Mesenchymal stem cell (in vitro differentiated cells and primary cell): ENCODE measurements at regions not wholly inside any gene's neighbourhood (a gene's known extent, or its start where the extent isn't known, plus 50 kb on each side); places are given as distances from the start of the nearest gene placed in this dataset.

Experiments used
- DNase-seq: peaks from one replicate; pipeline ENCODE4 v3.0.0-alpha.2; 2013
- H2AFZ ChIP-seq: one replicate; pipeline ENCODE4 v1.6.1; 2013; ENCODE audit warnings: low read depth, mild to moderate bottlenecking, control low read depth, inconsistent platforms, low read length, moderate library complexity
- H2AK5ac ChIP-seq: 2 replicates; pipeline ENCODE4 v1.6.1; 2013; ENCODE audit warnings: low read length, moderate library complexity, mild to moderate bottlenecking, inconsistent platforms; ENCODE audit not compliant: severe bottlenecking
- H2BK120ac ChIP-seq: one replicate; pipeline ENCODE4 v1.6.1; 2013; ENCODE audit warnings: low read depth, mild to moderate bottlenecking, inconsistent platforms, low read length, moderate library complexity
- H2BK12ac ChIP-seq, 2 experiments: one replicate each; pipeline ENCODE4 v1.6.1; 2013; ENCODE audit warnings: inconsistent platforms in 2 of 2, low read length in 2 of 2, mild to moderate bottlenecking in 2 of 2, moderate library complexity in 2 of 2, control low read depth in 1 of 2
- H2BK15ac ChIP-seq: one replicate; pipeline ENCODE4 v1.6.1; 2013; ENCODE audit warnings: mild to moderate bottlenecking, low read depth, inconsistent platforms; ENCODE audit not compliant: poor library complexity, severe bottlenecking
- H2BK5ac ChIP-seq: 2 replicates; pipeline ENCODE4 v1.6.1; 2013; ENCODE audit warnings: low read depth, mild to moderate bottlenecking, low read length, control low read depth, inconsistent platforms; ENCODE audit not compliant: poor library complexity, severe bottlenecking
- H3K14ac ChIP-seq, 2 experiments: one replicate each; pipeline ENCODE4 v1.6.1; 2013; ENCODE audit warnings: inconsistent platforms in 2 of 2, low read length in 2 of 2, control low read depth in 1 of 2, mild to moderate bottlenecking in 1 of 2, moderate library complexity in 1 of 2
- H3K18ac ChIP-seq, 2 experiments: one replicate each; pipeline ENCODE4 v1.6.1; 2013; ENCODE audit warnings: inconsistent platforms in 2 of 2, low read length in 2 of 2, control low read depth in 1 of 2, low read depth in 1 of 2, mild to moderate bottlenecking in 1 of 2
- H3K23ac ChIP-seq, 2 experiments: one replicate each; pipeline ENCODE4 v1.6.1; 2013; ENCODE audit warnings: inconsistent platforms in 2 of 2, low read length in 2 of 2, mild to moderate bottlenecking in 2 of 2, moderate library complexity in 2 of 2, control low read depth in 1 of 2
- H3K27ac ChIP-seq: 2 replicates; pipeline ENCODE4 v1.5.1; 2013; ENCODE audit warnings: mild to moderate bottlenecking, moderate library complexity, low read length, control low read depth, inconsistent platforms; ENCODE audit not compliant: poor library complexity, severe bottlenecking
- H3K27me3 ChIP-seq, 2 experiments: 2 replicates each; pipeline versions ENCODE4 v1.6.1 to v1.7.0; 2013; ENCODE audit warnings: low read length in 2 of 2, mild to moderate bottlenecking in 2 of 2, moderate library complexity in 2 of 2, control low read depth in 1 of 2, inconsistent platforms in 1 of 2; ENCODE audit not compliant: control insufficient read depth in 1 of 2, insufficient read depth in 1 of 2
- H3K36me3 ChIP-seq, 2 experiments: 2 replicates each; pipeline versions ENCODE4 v1.6.1 to v1.7.0; 2013; ENCODE audit warnings: low read length in 2 of 2, control low read depth in 1 of 2, inconsistent platforms in 1 of 2, low read depth in 1 of 2, mild to moderate bottlenecking in 1 of 2; ENCODE audit not compliant: insufficient read depth in 2 of 2, control insufficient read depth in 1 of 2
- H3K4ac ChIP-seq, 2 experiments: one replicate each; pipeline ENCODE4 v1.6.1; 2013; ENCODE audit warnings: inconsistent platforms in 2 of 2, low read length in 2 of 2, mild to moderate bottlenecking in 2 of 2, moderate library complexity in 2 of 2, control low read depth in 1 of 2, low read depth in 1 of 2
- H3K4me1 ChIP-seq: 2 replicates; pipeline ENCODE4 v1.6.1; 2013; ENCODE audit warnings: low read depth, low read length, control low read depth; ENCODE audit not compliant: control insufficient read depth, insufficient read depth
- H3K4me2 ChIP-seq: 2 replicates; pipeline ENCODE4 v1.6.1; 2013; ENCODE audit warnings: low read length, mild to moderate bottlenecking, inconsistent platforms; ENCODE audit not compliant: poor library complexity, severe bottlenecking
- H3K4me3 ChIP-seq, 2 experiments: 2 replicates each; pipeline versions ENCODE4 v1.5.1 to v1.7.0; 2013; ENCODE audit warnings: low read length in 2 of 2, mild to moderate bottlenecking in 2 of 2, control low read depth in 1 of 2, low read depth in 1 of 2; ENCODE audit not compliant: insufficient read depth in 1 of 2
- H3K79me1 ChIP-seq: replicated peaks from 2 replicates; pipeline ENCODE4 v1.6.1; 2013; ENCODE audit warnings: mild to moderate bottlenecking, control low read depth, low read length, inconsistent platforms; ENCODE audit not compliant: poor library complexity, severe bottlenecking
- H3K9ac ChIP-seq: 2 replicates; pipeline ENCODE4 v1.7.0; 2013; ENCODE audit warnings: mild to moderate bottlenecking, low read length, moderate library complexity
- H3K9me3 ChIP-seq: 2 replicates; pipeline ENCODE4 v1.7.0; 2013; ENCODE audit warnings: mild to moderate bottlenecking, low read length; ENCODE audit not compliant: control insufficient read depth
- H4K8ac ChIP-seq: one replicate; pipeline ENCODE4 v1.6.1; 2013; ENCODE audit warnings: inconsistent platforms, mild to moderate bottlenecking, low read length, moderate library complexity
- H4K91ac ChIP-seq: one replicate; pipeline ENCODE4 v1.6.1; 2013; ENCODE audit warnings: mild to moderate bottlenecking, low read length, inconsistent platforms
- WGBS: methylation state at CpG from one replicate; pipeline ENCODE4 v1.1.7; 2013; ENCODE audit warnings: mixed read lengths; 5-methylcytosine and 5-hydroxymethylcytosine counted together

DNA sequence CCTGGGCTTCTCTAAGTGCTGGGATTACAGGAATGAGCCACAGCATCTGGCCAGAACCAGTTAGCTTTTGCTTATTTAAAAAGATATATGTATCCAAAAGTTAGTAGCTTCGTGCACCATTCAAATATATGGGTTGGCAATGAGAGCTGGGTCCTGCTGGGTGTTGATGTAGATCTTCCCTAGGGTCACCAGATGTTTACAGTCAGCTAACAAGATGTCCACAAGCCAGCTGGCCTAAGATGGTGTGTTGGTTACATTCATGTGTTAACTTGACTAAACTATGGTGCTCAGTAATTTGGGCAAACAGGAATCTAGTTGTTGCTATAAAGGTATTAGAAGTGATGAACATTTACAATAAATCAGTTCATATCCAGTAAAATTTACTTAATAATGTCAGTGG is 948.6 kb upstream of the EDIL3 start:
- DNase-seq: no peak
- H2BK120ac ChIP-seq: no peak overlapping the region

GRCh38 chr5:85337435-85337834 is 952.8 kb upstream of the EDIL3 start:
- H3K36me3 ChIP-seq: no peaks in the 10 kb centered on the region

More for the DNA sequence above, 948.6 kb upstream of the EDIL3 start:
- no peak overlapping the region for H3K27ac ChIP-seq
- H3K9ac ChIP-seq: no peak overlapping the region
- no peaks in the 10 kb centered on the region for H3K4me1 ChIP-seq
- no peak overlapping the region for H2BK12ac ChIP-seq
- H3K36me3 ChIP-seq: no peaks in the 10 kb centered on the region
- 91% methylated on average over 1 of the region's 1 CpG for WGBS
- H3K4me3 ChIP-seq: no peak overlapping the region
- H2BK15ac ChIP-seq: no peak overlapping the region
- no peaks in the 10 kb centered on the region for H3K9me3 ChIP-seq
- H3K27me3 ChIP-seq: no peaks in the 10 kb centered on the region
- H2BK5ac ChIP-seq: no peak overlapping the region
- H2AFZ ChIP-seq: no peak overlapping the region
- H3K18ac ChIP-seq: no peak overlapping the region
- H4K8ac ChIP-seq: no peak overlapping the region
- H3K14ac ChIP-seq: no peak overlapping the region
- no peak overlapping the region for H3K4me2 ChIP-seq
- H2AK5ac ChIP-seq: no peak overlapping the region
- no peak overlapping the region for H3K4ac ChIP-seq
- no peak overlapping the region for H4K91ac ChIP-seq
- no peak overlapping the region for H3K23ac ChIP-seq
- H3K79me1 ChIP-seq: no peaks in the 10 kb centered on the region

DNA sequence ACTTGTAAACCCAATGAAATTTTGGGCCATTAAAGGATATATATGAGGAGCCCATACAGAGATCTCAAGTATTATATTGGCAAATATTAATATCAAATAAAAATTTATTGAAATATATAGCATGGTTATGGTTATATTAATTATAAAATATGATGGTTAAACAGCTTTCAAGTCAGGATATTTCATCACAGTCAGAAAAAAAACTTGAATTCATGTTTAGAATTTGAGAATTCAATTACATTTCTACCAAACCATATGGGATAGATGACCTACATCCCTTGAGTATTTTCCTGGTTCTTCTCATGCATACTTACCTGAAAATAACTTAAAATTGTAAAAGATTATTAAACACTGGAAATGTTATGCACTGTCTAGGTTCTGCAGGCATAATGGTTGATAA is 956.1 kb upstream of the EDIL3 start:
- no peaks in the 10 kb centered on the region for H3K9me3 ChIP-seq
- no peak overlapping the region for H3K4me3 ChIP-seq
- no peaks in the 10 kb centered on the region for H3K4me1 ChIP-seq
- H2BK5ac ChIP-seq: no peak overlapping the region
- no peak overlapping the region for H4K8ac ChIP-seq
- no peak overlapping the region for H3K14ac ChIP-seq
- no peak overlapping the region for H2AFZ ChIP-seq
- no peak overlapping the region for H4K91ac ChIP-seq
- H2AK5ac ChIP-seq: no peak overlapping the region
- no peak overlapping the region for H3K9ac ChIP-seq
- no peak overlapping the region for H3K4ac ChIP-seq
- DNase-seq: no peak
- H3K36me3 ChIP-seq: no peaks in the 10 kb centered on the region
- no peak overlapping the region for H3K4me2 ChIP-seq
- no peak overlapping the region for H2BK12ac ChIP-seq
- H3K27me3 ChIP-seq: no peaks in the 10 kb centered on the region
- no peak overlapping the region for H3K27ac ChIP-seq
- no peak overlapping the region for H3K23ac ChIP-seq
- H2BK120ac ChIP-seq: no peak overlapping the region
- H2BK15ac ChIP-seq: no peak overlapping the region
- H3K18ac ChIP-seq: no peak overlapping the region
- no peaks in the 10 kb centered on the region for H3K79me1 ChIP-seq

More at GRCh38 chr5:85337435-85337834, 952.8 kb upstream of the EDIL3 start:
- Histone ChIP-seq H3K23ac (no peak overlapping the region), H2BK5ac (no peak overlapping the region), H4K91ac (no peak overlapping the region), H2BK15ac (no peak overlapping the region), H4K8ac (no peak overlapping the region), H3K27ac (no peak overlapping the region), H2AK5ac (no peak overlapping the region), H3K27me3 (no peaks in the 10 kb centered on the region), H3K4ac (no peak overlapping the region), H2AFZ (no peak overlapping the region), H2BK120ac (no peak overlapping the region), H3K4me3 (no peak overlapping the region), H2BK12ac (no peak overlapping the region), H3K14ac (no peak overlapping the region), H3K4me1 (no peaks in the 10 kb centered on the region), H3K18ac (no peak overlapping the region), H3K9me3 (no peaks in the 10 kb centered on the region), H3K79me1 (no peaks in the 10 kb centered on the region), H3K9ac (no peak overlapping the region), H3K4me2 (no peak overlapping the region)
- no peak for DNase-seq
- WGBS: 71% methylated on average over 3 of the region's 5 CpGs

- Histone ChIP-seq H3K27ac (no peak overlapping the region), H3K79me1 (no peaks in the 10 kb centered on the region), H2BK12ac (no peak overlapping the region), H3K4me2 (no peak overlapping the region), H2BK15ac (no peak overlapping the region), H3K9ac (no peak overlapping the region), H3K18ac (no peak overlapping the region), H2AK5ac (no peak overlapping the region), H2BK120ac (no peak overlapping the region), H3K4ac (no peak overlapping the region), H2AFZ (no peak overlapping the region), H3K4me1 (no peaks in the 10 kb centered on the region), H3K36me3 (no peaks in the 10 kb centered on the region), H4K91ac (no peak overlapping the region), H3K4me3 (no peak overlapping the region), H3K14ac (no peak overlapping the region), H3K27me3 (no peaks in the 10 kb centered on the region), H3K9me3 (no peaks in the 10 kb centered on the region), H4K8ac (no peak overlapping the region), H3K23ac (no peak overlapping the region), H2BK5ac (no peak overlapping the region)
- no peak for DNase-seq
- no CpG with 5 or more reads among the region's 2 CpGs for WGBS
These were observed 961.1 kb upstream of the EDIL3 start for GRCh38 chr5:85345818-85346217.
